ENCODE measurements at regions not wholly inside any gene's neighbourhood (a gene's known extent, or its start where the extent isn't known, plus 50 kb on each side); places are given as distances from the start of the nearest gene placed in this dataset.

DNA sequence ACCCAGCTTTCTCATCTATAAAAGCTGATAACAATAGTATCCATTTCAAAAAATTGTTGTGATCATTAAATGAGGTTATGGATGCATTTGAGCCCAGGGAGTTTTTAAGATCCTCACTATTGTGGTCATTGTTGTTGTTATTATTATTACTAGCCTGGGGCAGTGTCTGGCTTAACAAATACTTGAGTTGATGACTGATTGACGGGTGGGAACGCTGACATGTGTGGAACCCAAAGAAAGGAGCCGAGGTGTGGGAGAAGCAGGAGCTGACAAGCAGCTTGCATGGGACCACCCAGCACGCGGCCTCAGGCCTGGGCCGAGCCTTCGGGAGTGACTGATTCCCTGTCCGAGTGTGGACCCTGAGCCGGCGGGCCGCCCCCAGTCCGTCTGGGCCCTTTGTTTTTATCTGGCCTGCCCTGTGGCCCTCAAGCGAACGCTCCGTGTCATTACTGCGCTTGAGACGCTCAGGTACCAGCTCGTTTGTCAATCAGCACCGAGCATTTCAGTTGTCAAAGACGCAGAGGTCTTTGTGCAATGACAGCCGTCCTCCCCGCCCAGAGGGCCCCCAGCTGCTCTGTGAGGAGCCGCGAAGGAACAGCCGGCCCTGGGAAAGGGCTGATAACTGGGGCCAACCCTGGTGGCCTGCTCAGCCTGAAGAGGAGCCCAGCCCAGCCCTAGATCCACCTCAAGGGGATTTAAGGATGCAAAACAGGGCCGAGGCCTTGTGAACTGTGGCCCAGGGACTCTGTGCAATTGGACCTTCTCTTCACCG, 132.9 kb upstream of the FOXF1 start:
- DNase-seq: no peak

DNA sequence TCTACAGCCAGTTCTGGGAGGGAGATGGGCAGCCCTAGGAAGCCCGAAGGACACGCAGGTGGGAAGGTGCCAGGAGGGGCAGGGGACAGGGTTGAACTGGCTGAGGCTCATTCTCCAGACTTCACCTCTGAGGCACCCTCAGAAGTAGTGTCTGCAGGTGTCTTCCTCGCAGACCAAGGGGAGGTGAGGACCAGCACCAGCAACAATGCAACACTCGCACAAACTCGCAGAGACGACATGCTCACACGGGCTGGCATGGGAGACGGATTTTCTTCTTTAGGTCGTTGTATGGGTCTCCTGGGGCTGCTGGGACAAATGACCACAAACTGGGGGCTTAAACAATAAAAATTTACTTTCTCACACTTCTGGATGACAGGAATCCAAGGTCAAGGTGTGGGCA, 132.2 kb upstream of the FOXF1 start:
- no peak for DNase-seq

DNA sequence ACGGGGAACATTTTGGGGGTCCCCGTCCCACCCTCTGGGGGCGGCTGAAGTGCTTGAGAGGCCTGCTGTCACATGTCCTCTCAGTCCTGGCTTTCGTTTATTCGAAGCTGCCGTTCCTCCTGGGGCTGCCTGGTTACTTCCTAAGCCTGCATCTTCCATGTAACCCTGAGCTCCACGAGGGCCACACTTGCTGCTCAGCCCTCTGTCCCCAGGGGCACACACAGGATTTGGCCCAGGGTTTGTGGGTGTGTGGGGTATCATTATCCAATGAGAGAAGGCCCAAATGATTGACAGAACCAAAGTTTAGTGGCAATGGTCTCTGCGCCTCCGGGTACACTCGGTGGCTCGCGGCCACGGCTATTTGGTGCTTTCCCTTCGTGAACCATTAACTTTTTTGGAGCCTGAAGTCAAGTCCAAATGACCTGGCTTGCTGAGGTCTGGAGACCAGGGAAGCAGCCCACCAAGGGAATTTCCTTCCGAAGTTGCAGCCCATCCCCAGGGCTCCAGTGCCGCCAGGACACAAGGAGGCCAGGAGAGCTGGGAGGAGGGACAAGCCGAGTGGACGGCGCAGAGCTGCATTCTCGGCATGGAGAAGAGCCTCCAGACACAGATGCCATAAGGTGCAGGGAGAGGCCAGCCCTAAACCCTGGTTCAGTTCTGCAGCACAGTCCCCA, 131.4 kb upstream of the FOXF1 start:
- no peak for DNase-seq

DNA sequence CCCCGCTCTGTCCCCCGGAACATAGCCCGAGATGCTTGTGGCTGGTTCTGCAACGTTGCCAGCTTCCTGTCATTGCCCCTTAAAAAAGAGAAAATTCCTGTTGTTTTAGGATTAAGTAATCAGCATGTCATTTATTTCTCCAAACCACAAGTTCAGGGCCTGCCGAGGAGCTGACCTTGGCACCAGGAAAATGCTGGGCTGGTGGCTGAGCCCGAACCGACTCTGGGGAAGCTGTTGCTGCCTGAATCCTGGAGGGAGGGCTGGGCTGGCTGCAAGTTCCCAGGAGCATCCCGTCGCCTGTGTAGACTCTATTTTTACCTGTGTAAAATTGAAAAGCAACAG, 130.9 kb upstream of the FOXF1 start:
- DNase-seq: no peak

DNA sequence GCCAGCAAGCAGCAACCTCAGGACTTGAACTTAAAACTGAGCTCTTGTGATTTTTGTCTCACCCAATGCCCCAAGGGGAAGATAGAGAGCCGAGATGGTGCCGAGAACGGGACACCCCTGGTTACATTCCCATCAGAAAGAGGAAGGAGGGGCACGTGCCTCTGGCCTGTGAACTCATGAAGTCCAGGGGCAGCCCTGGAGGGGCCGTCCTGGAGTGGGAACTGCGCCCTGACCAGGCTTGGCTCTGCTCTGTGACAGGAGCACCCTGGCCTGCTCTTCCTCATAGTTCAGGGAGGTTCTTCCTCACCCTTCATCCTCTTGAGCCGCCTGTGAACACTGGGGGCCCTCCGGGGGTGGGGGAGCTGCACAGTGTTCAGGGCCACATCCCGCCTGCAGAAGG, 130.3 kb upstream of the FOXF1 start:
- DNase-seq: no peak

DNA sequence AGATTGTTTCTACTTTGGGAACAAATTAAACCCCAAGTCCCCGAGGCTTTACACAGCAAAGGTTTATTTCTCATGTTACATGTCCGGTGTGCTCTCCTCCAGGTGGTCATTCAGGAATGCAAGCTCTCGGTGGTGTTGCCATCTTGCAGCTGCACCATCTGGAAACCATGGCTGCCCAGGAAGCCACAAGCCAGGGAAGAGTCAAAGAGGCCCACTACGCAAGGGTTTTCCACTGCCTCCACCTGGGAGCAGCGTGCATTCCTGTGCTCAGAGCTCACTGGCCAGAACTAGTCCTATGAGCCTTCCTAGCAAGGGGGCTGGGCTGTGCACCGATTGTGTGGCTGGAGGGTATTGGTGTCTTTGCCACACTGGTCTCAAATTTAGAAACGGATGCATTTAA, 128.8 kb upstream of the FOXF1 start:
- DNase-seq: no peak

DNA sequence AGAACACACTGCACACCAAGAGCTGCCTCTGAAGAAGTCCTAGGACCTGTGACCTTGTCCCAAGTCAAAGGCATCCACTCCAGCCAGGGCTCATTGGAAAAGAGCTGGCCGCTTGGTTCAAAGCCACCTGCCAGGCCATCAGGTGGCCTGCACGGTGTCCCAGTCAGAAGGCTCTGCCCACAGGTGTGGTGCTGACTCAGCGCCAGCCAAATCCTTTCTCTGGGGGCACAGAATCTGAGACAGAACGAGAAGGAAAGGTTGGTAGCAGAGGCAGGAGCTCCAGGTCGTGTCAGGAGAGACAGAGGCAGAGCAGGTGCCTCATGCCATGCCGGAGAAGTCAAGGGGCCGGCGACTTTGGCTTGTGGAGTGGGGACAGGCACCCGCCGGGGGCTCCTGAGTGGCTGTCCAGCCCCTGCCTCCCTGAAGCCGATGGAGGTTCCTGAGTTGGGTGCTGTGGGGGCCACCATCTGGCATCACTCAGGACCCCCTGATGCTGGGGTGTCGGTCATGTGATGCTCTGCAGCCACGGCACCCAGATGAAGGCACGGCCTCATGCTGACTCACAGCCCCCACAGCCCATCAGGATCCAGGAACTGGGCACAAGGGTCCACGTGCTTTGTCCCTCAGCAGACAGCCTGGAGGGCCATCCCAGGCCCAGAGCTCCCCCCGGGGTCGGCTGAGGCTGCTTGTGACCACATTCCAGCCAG, 128.1 kb upstream of the FOXF1 start:
- no peak for DNase-seq

DNA sequence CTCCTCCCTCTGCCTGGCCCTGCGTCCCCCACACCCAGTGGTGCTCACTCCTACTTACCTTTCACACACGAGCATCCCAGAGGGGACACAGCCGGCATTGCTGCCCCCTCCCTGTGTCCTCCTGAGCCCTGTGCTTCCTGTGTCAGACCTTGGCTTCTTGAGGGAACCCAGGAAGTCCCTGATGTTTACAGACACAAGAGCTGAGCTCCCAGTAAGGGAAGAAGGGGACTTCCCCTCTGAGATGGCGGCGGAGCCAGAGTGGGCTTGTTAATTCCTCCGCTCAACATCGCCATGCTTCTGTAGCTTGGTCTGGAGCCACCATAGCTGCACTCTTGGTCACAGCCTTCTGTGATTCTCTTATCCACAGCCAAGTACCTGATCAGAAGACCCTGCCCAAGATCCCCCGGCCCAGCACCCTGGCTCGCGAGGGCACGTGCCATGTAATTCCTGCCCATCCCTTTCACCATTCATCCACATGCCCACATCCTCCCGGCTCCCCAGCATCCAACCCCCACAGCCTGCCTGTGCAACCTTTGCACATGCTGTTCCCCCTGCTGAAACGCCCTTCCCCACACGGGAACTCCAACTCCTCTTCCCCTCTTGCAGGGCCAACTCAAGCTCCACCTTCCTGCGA, 127.4 kb upstream of the FOXF1 start:
- no peak for DNase-seq

DNA sequence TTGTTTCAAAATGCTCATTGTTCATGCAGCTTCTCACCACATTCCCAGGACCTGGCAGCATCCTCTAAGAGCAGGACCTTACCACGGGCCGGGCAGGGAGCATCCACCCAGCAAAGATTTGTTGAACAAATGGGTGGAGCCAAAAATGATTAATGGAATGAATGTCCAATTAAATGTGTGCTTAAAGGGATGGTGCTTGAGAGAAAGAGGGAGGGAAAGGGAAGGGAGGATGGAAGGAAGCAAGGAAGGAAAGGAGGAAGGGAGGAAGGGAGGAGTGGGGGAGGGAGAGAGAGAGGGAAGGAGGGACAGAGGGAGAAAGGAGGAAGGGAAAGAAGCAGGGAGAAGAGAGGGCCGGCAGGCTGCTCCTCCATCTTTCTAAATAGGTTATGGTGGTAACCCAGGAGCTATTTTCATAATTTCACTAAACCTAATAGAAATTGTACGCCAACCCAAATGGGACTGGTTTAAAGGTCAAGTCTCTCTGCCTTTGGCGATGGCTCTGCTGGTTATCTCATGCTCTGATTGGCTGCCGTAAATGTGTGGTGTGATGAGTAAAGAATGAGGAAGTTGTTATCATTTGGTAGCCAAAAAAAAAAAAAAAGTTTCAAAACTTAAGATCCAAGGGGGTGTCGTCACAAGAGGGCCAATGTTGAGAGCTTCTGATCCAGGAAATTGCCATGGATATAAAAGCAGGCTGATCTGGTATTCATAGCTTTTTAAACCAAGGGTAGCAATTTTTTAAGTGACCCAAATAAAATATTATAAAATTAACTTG, 126.7 kb upstream of the FOXF1 start:
- DNase-seq: peak; percentile 96

DNA sequence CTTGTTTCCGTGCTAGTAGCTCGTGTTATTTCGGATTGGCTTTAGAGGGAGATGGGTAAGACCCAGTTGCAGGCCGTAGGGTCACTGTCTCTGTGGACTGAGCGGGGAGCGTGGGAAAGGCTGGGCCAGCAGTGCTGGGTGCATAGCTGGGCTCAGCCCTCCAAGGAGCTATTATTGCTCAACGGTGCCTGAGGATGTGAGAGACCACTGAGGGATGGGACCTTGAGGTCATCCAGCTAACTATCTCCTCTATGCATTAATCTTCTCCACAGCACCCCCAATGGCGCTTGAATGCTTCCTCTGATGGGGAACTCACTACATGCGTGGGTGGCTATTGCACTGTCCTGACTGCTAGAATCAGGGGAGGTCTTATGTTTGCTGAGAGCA, 126.1 kb upstream of the FOXF1 start:
- DNase-seq: no peak

DNA sequence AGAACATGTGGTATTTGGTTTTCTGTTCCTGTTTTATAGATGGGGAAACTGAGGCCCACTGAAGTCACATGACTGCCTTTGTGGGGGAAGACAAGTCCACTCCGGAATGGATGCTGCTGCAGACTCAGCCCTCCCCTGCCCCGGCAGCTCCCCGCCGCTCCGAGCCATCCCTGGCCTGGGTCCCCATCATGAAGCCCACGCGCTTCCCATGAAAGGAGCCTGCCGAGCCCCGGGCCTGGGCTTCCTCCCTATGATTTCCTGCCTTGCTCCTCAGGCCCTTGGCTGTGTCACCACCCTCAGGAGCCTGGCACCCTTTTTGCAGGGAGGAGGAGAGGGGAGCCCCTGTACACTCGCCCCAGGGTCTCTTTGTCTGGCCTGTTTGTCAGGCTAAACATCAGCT, 125.3 kb upstream of the FOXF1 start:
- no peak for DNase-seq

DNA sequence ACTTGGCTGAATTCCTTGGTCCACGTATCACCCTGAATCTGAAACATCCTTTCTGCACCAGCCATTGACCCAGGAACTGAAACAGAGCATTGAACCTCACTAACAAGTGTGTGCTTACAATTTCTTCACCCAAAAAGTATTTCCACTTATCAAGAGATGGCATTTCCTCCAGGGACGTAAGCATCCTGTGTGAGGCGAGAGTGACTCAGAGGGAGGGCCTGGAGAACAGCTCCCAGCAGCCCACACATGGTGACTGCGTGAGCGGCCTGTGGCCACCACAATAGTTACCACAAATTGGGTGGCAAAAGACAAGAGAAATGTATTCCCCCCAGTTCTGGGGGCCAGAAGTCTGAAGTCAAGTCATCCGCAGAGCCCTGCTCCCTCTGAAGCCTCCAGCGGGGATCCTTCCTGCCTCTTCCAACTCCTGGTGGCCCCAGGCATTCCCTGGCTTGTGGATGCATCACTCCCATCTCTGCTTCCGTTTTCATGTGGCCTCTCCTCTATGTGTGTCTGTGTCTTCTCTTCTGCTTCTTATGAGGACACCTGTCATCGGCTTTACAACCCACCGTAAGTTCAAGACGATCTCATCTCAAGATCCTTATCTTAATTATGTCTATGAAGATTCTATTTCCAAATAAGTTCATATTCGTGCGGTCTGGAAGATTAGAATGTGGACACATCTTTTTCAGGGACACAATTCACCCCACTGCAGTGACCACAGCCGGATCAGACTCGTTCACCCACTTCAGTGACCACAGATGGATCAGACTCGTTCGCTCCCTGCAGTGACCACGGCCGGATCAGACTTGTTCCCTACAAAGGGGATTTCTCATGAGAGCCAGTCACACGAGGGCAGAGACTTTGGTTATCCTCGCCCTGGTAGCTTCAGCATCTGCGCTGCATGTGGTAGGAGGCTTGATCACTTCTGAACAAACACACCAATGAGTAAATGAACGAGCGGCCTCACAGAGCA, 122.6 kb upstream of the FOXF1 start:
- peak; percentile 99 for DNase-seq

DNA sequence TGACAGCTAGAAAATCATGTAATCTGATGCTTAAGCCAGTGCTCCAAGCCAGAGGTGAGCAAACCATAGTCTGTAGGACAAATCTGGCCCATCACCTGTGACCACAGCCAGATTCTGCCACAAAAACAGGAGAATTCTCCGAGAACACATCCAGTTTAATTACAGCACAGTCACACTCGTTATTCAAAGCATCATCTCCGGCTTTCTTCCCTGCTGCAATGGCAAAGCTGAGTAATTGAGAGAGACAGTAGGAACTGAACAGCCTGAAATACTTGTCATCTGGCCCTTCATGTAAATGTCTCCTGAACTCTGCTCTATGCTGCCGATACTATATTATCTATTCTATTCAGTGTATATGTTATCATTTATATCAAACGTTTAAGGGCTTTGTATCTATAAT, 121.4 kb upstream of the FOXF1 start:
- no peak for DNase-seq

DNA sequence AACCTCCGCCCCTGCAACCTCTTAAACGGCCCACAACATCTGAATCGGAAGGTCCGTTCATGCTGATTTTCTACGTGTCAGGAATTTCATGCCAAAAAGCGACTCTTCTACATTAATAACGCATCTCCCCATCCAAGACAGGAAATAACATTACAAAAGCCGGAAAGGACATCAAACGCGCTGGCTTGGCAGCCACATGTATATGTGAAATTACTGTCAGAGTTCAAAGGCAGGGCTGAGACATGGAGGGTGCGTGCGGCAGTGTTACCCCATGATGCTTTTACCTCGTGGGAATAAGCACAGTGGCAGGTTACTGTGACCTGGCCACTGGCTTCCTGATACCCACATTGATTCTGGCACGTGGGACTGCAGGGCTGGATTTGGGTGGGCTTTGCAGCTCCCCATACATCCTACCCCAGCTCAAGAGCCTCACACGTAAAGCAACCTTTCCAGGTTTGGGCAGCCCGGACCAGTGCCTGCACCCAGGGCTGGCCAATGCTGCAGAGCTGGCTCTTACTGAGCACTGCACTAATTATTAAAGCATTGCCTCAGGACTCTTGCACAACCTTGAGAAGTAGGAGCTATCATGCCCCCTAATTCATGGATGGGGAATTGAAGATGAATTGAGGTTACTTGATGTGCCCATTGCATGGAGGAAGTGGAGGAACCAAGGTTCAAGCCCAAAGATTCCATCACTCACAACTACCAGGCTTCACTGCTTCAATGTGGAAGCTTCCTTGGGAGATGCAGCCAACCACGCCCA, 120.6 kb upstream of the FOXF1 start:
- DNase-seq: no peak

DNA sequence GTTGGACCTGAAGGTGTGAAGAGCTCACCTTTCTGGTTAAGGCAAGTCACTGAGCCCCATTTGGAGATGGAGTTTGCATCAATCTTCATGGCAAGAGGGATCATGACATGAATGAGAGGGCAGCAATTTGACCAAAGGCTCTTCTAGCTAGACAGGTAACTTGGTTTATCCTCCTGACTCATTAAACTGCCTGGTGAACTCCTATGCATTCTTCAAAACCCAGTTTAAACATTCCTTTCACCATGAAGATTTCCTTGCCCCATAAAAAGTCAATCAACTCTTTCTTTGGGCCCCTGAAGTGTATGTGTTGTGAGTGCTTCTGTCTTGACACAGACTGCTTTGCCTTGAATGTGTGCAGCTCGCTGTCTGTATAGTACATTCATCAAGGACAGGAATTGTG, 120.0 kb upstream of the FOXF1 start:
- DNase-seq: no peak

DNA sequence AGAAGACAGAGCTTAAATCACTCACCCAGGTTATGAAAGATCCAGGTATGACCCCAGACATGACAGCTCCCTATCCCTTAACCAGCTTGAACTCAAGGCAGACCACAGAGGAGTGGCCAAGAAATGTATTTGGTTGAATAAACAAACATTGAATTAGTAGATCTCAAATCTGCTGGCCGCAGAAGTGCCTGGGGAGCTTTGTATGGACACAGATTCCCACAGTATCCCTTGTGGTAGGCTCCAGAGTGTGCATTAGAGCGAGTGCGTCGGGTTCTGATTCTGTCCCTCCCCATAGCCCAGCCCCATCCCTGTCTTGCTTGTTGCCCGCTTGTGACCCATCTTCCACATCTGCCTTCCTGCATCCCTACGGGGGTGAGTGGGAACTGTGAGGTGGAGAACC, 118.8 kb upstream of the FOXF1 start:
- peak; percentile 25 for DNase-seq

DNA sequence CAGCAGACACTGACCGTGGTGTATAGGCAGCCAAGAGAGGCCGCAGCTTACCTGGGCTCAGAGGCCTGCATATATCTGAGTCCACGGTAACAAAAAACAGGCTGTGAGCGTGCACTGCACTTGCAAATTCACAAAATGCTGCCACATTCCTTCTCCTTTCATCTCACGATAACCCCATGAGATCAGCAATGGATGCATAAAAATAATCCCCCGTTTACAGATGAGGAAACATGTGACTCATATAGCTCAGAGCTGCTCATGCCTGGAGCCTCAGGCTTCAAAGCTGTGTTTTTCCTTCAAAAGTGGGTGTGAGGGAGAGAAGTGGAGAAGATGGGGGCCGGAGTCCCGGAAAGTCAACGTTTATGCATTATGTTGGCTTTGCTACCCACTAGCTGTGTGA, 118.3 kb upstream of the FOXF1 start:
- peak; percentile 82 for DNase-seq

DNA sequence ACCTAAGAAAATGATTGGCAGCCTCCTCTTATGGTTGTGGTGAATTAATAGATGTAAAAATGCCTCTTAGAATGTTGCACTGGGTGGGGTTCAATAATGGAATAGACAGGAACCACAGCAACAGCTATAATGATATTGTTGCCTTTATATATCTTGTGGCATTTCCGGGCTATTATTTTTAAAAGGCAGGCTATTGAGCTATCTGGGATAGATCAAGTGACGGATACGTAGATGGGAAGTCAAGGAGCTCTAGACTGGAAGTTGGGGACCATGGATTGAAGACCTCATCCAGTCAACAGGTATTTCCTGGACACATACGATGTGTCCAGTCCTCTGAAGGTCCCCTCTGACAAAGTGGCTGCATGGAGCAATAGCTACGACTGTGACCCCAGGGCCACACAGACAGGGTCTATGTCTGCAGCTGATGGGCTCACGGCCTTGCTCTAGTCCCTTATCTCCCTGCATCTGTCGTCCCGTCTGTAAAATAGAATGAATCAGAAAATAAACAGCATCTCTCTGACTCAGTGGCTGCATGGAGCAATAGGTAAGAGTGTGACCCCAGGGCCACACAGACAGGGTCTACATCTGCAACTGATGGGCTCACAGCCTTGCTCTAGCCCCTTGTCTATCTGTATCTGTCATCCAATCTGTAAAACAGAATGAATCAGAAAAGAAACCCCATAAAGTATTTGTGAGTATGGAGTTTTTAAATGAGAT, 117.7 kb upstream of the FOXF1 start:
- peak; percentile 33 for DNase-seq

DNA sequence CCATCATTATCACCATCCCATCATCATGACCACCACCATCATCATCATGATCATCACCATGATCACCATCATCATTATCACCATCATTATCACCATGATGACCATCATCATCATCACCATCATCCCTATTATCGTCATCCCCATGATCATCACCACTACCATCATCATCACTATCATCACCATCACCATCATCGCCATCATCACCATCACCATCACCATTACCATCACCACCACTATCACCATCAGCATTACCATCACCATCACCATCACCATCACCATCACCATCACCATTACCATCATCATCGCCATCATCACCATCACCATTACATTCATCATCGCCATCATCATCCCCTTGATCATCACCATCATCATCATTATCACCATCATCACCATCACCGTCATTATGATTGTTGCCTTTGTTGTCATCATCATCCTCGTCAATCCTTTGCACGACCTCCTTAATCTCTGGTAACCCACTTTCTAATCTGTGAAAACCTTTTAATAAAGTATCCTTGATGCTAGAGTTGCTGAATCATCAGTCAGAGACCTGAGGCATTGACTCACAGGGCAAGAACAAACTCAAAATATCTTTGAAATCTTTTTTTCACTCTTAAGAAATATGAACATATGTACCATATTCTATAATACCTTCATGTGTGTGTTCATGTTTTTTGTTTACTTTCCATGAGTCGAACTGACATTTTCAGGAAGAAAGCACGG, 116.3 kb upstream of the FOXF1 start:
- DNase-seq: no peak

DNA sequence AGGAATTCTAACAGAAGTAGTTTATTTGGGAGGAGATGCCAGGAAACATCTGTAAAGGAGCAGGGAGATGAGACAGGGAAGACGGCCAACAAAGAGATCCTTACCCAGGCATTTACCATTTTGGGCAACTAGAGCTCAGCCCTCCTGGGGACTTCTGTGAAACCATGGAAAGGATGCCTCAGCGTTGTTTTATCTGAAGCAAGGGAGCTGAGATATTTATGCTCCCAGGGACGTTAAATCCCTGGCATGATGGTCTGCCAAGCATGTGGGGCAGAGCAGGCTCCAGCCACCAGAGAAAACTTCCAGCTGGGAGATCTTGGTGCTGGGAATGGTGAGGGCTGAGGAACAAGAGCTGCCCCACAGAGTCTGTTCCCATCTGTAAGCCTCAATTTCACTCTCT, 114.8 kb upstream of the FOXF1 start:
- no peak for DNase-seq

Measured in HCEC 1CT (cell line).